ENCODE measurements at regions not wholly inside any gene's neighbourhood (a gene's known extent, or its start where the extent isn't known, plus 50 kb on each side); places are given as distances from the start of the nearest gene placed in this dataset.

- Histone ChIP-seq H4K8ac (ENCODE audit: low read depth, low read length) (no peak overlapping the region), H3K27me3 (ENCODE audit: insufficient read depth, low read length, poor library complexity) (no peaks in the 10 kb centered on the region), H3K9ac (ENCODE audit: low read length) (no peak overlapping the region), H3K18ac (ENCODE audit: low read length) (no peak overlapping the region), H3K56ac (ENCODE audit: low read length) (no peak overlapping the region), H4K5ac (ENCODE audit: low read length) (no peak overlapping the region), H2AK5ac (ENCODE audit: low read length) (no peak overlapping the region), H3K4me3 (ENCODE audit: low read length) (no peak overlapping the region), H2BK5ac (ENCODE audit: low read length) (no peak overlapping the region), H3K79me1 (ENCODE audit: low read length) (no peaks in the 10 kb centered on the region), H3K23ac (ENCODE audit: low read length) (no peak overlapping the region), H3K79me2 (ENCODE audit: control insufficient read depth, insufficient read depth, low read length) (no peaks in the 10 kb centered on the region), H3K4ac (ENCODE audit: low read depth, low read length) (no peak overlapping the region), H3K4me2 (ENCODE audit: low read length) (no peak overlapping the region), H3K4me1 (ENCODE audit: control insufficient read depth, low read depth, low read length) (no peaks in the 10 kb centered on the region), H3K27ac (ENCODE audit: low read depth, low read length) (no peak overlapping the region), H2BK15ac (replicated peaks; ENCODE audit: low read depth) (no peak overlapping the region), H3K36me3 (ENCODE audit: control insufficient read depth, insufficient read depth, low read length) (no peaks in the 10 kb centered on the region), H2BK120ac (ENCODE audit: low read depth, low read length) (no peak overlapping the region)
- DNase-seq, result no peak
- WGBS (ENCODE audit: extremely low coverage, insufficient coverage, low lambda C conversion rate), result no CpG with 5 or more reads among the region's 10 CpGs
Observed at GRCh38 chr7:121519548-121520521, 123.7 kb upstream of the FAM3C start.

- H3K4me3 ChIP-seq (ENCODE audit: low read length), result no peak overlapping the region
- no peak overlapping the region for H4K5ac ChIP-seq (ENCODE audit: low read length)
- H4K8ac ChIP-seq (ENCODE audit: low read depth, low read length), result no peak overlapping the region
- H3K27me3 ChIP-seq (ENCODE audit: insufficient read depth, low read length, poor library complexity), result no peaks in the 10 kb centered on the region
- H3K4ac ChIP-seq (ENCODE audit: low read depth, low read length), result no peak overlapping the region
- H3K23ac ChIP-seq (ENCODE audit: low read length), result no peak overlapping the region
- no peak overlapping the region for H3K18ac ChIP-seq (ENCODE audit: low read length)
- H3K4me1 ChIP-seq (ENCODE audit: control insufficient read depth, low read depth, low read length), result no peaks in the 10 kb centered on the region
- no peak overlapping the region for H3K27ac ChIP-seq (ENCODE audit: low read depth, low read length)
- no peak overlapping the region for H2BK5ac ChIP-seq (ENCODE audit: low read length)
- H2BK15ac ChIP-seq (replicated peaks; ENCODE audit: low read depth), result no peak overlapping the region
- no peak overlapping the region for H3K9ac ChIP-seq (ENCODE audit: low read length)
- no peak overlapping the region for H3K56ac ChIP-seq (ENCODE audit: low read length)
- WGBS (ENCODE audit: extremely low coverage, insufficient coverage, low lambda C conversion rate), result no CpG with 5 or more reads among the region's 2 CpGs
- no peak overlapping the region for H2AK5ac ChIP-seq (ENCODE audit: low read length)
- H3K36me3 ChIP-seq (ENCODE audit: control insufficient read depth, insufficient read depth, low read length), result no peaks in the 10 kb centered on the region
- DNase-seq, result no peak
- H3K4me2 ChIP-seq (ENCODE audit: low read length), result no peak overlapping the region
- no peak overlapping the region for H2BK120ac ChIP-seq (ENCODE audit: low read depth, low read length)
- no peaks in the 10 kb centered on the region for H3K79me2 ChIP-seq (ENCODE audit: control insufficient read depth, insufficient read depth, low read length)
- no peaks in the 10 kb centered on the region for H3K79me1 ChIP-seq (ENCODE audit: low read length)
Observed at GRCh38 chr7:121517591-121517990, 121.5 kb upstream of the FAM3C start.

GRCh38 chr7:121516821-121517220 lies 120.7 kb upstream of the FAM3C start:
- Histone ChIP-seq H3K4ac (ENCODE audit: low read depth, low read length) (no peak overlapping the region), H2BK15ac (replicated peaks; ENCODE audit: low read depth) (no peak overlapping the region), H3K56ac (ENCODE audit: low read length) (no peak overlapping the region), H3K4me3 (ENCODE audit: low read length) (no peak overlapping the region), H2BK5ac (ENCODE audit: low read length) (no peak overlapping the region), H2AK5ac (ENCODE audit: low read length) (no peak overlapping the region), H3K23ac (ENCODE audit: low read length) (no peak overlapping the region), H3K9ac (ENCODE audit: low read length) (no peak overlapping the region), H3K79me2 (ENCODE audit: control insufficient read depth, insufficient read depth, low read length) (no peaks in the 10 kb centered on the region), H3K18ac (ENCODE audit: low read length) (no peak overlapping the region), H4K5ac (ENCODE audit: low read length) (no peak overlapping the region), H4K8ac (ENCODE audit: low read depth, low read length) (no peak overlapping the region), H3K79me1 (ENCODE audit: low read length) (no peaks in the 10 kb centered on the region), H3K4me2 (ENCODE audit: low read length) (no peak overlapping the region), H3K27me3 (ENCODE audit: insufficient read depth, low read length, poor library complexity) (no peaks in the 10 kb centered on the region), H3K36me3 (ENCODE audit: control insufficient read depth, insufficient read depth, low read length) (no peaks in the 10 kb centered on the region), H3K27ac (ENCODE audit: low read depth, low read length) (no peak overlapping the region), H3K4me1 (ENCODE audit: control insufficient read depth, low read depth, low read length) (no peaks in the 10 kb centered on the region), H2BK120ac (ENCODE audit: low read depth, low read length) (no peak overlapping the region)
- no CpG with 5 or more reads among the region's 1 CpG for WGBS (ENCODE audit: extremely low coverage, insufficient coverage, low lambda C conversion rate)
- DNase-seq, result no peak

- Histone ChIP-seq H3K27ac (ENCODE audit: low read depth, low read length) (no peak overlapping the region), H3K4me2 (ENCODE audit: low read length) (no peak overlapping the region), H3K23ac (ENCODE audit: low read length) (no peak overlapping the region), H3K79me2 (ENCODE audit: control insufficient read depth, insufficient read depth, low read length) (no peaks in the 10 kb centered on the region), H2BK120ac (ENCODE audit: low read depth, low read length) (no peak overlapping the region), H3K18ac (ENCODE audit: low read length) (no peak overlapping the region), H3K27me3 (ENCODE audit: insufficient read depth, low read length, poor library complexity) (no peaks in the 10 kb centered on the region), H4K5ac (ENCODE audit: low read length) (no peak overlapping the region), H3K4me3 (ENCODE audit: low read length) (no peak overlapping the region), H3K56ac (ENCODE audit: low read length) (no peak overlapping the region), H3K4me1 (ENCODE audit: control insufficient read depth, low read depth, low read length) (no peaks in the 10 kb centered on the region), H4K8ac (ENCODE audit: low read depth, low read length) (no peak overlapping the region), H3K9ac (ENCODE audit: low read length) (no peak overlapping the region), H2BK5ac (ENCODE audit: low read length) (no peak overlapping the region), H3K36me3 (ENCODE audit: control insufficient read depth, insufficient read depth, low read length) (no peaks in the 10 kb centered on the region), H2AK5ac (ENCODE audit: low read length) (no peak overlapping the region), H3K4ac (ENCODE audit: low read depth, low read length) (no peak overlapping the region), H3K79me1 (ENCODE audit: low read length) (no peaks in the 10 kb centered on the region), H2BK15ac (replicated peaks; ENCODE audit: low read depth) (no peak overlapping the region)
- DNase-seq, result no peak
- WGBS (ENCODE audit: extremely low coverage, insufficient coverage, low lambda C conversion rate), result no CpG with 5 or more reads among the region's 7 CpGs
Observed at GRCh38 chr7:121515630-121516401, 119.7 kb upstream of the FAM3C start.

- no peak overlapping the region for H2BK15ac ChIP-seq (replicated peaks; ENCODE audit: low read depth)
- no peaks in the 10 kb centered on the region for H3K4me1 ChIP-seq (ENCODE audit: control insufficient read depth, low read depth, low read length)
- H3K4me2 ChIP-seq (ENCODE audit: low read length), result no peak overlapping the region
- no peak overlapping the region for H3K9ac ChIP-seq (ENCODE audit: low read length)
- no peak overlapping the region for H2BK120ac ChIP-seq (ENCODE audit: low read depth, low read length)
- DNase-seq, result no peak
- H3K79me2 ChIP-seq (ENCODE audit: control insufficient read depth, insufficient read depth, low read length), result no peaks in the 10 kb centered on the region
- no peak overlapping the region for H4K8ac ChIP-seq (ENCODE audit: low read depth, low read length)
- no peak overlapping the region for H2AK5ac ChIP-seq (ENCODE audit: low read length)
- H3K56ac ChIP-seq (ENCODE audit: low read length), result no peak overlapping the region
- H3K4ac ChIP-seq (ENCODE audit: low read depth, low read length), result no peak overlapping the region
- H3K27me3 ChIP-seq (ENCODE audit: insufficient read depth, low read length, poor library complexity), result no peaks in the 10 kb centered on the region
- no peak overlapping the region for H2BK5ac ChIP-seq (ENCODE audit: low read length)
- no peak overlapping the region for H3K23ac ChIP-seq (ENCODE audit: low read length)
- no peaks in the 10 kb centered on the region for H3K79me1 ChIP-seq (ENCODE audit: low read length)
- H3K18ac ChIP-seq (ENCODE audit: low read length), result no peak overlapping the region
- no peak overlapping the region for H3K27ac ChIP-seq (ENCODE audit: low read depth, low read length)
- WGBS (ENCODE audit: extremely low coverage, insufficient coverage, low lambda C conversion rate), result no CpG with 5 or more reads among the region's 2 CpGs
- H3K36me3 ChIP-seq (ENCODE audit: control insufficient read depth, insufficient read depth, low read length), result no peaks in the 10 kb centered on the region
- no peak overlapping the region for H3K4me3 ChIP-seq (ENCODE audit: low read length)
- no peak overlapping the region for H4K5ac ChIP-seq (ENCODE audit: low read length)
Observed at GRCh38 chr7:121515229-121515628, 119.1 kb upstream of the FAM3C start.

All from mesendoderm (in vitro differentiated cells).